Amygdala (tissue), 56 donors: ENCODE measurements at regions not wholly inside any gene's neighbourhood (a gene's known extent, or its start where the extent isn't known, plus 50 kb on each side); places are given as distances from the start of the nearest gene placed in this dataset.

Experiments
- DNase-seq, 56 donors: peaks; one replicate each; lab custom pipeline; 2025; lab: John Stamatoyannopoulos, UW

DNA sequence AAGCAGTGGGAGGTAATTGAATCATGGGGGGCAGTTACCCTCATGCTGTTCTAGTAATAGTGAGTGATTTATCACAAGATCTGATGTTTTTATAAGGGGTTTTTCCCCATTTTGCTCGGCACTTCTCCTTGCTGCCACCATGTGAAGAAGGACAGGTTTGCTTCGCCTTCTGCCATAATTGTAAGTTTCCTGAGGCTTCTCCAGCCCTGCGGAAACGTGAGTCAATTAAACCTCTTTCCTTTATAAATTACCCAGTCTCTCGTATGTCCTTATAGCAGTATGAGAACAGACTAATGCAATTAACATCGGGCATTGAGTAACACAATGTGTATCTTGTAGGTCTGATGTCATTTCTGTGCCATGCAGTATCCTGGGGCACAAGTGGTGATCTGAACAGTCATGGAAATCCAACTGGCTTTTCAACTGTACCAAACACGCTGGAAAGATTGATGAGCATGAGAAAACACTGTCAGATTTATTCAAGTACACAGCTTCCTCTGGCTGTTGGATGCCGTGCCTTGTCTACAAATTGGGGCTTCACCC is 208.6 kb upstream of the KIAA1217 start:
- no peak for DNase-seq

DNA sequence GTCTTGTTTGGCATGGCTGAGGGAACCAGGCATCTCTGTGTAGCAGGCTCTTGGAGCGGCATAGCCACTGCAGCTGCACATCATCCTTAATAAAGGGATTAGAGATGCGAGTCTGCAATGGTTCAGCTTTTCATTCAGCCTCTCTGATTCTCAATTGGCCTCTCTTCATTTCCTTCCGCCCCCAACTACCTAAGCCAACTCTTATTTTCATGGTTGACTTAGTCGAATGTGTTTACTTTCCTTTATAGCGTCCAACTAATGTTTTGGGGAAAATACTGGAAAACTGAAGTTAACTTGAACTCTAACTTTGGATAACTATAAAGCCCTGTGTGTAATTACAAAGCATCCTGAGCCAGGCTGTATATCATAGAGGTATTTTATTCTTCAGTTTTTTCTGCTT is 202.2 kb upstream of the KIAA1217 start:
- DNase-seq = no peak

DNA sequence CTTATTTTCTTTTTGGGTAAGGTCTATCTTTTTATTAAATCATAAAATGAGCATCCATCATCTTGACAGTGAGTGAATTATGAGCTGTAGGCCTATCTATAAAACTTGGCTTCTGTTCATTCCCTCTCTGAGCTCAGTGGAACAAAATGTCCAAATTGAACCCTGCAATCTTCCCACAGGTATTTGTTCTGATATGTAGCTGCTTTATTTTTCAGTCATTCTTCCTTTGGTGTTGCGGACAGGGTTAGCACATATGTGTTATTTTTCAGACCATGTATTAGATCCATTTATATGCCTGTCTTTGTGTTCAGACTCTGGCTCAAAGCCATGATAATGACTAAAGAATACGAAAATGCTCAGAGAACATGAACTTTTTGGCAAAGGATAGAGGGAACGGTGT is 201.6 kb upstream of the KIAA1217 start:
- DNase-seq = no peak

DNA sequence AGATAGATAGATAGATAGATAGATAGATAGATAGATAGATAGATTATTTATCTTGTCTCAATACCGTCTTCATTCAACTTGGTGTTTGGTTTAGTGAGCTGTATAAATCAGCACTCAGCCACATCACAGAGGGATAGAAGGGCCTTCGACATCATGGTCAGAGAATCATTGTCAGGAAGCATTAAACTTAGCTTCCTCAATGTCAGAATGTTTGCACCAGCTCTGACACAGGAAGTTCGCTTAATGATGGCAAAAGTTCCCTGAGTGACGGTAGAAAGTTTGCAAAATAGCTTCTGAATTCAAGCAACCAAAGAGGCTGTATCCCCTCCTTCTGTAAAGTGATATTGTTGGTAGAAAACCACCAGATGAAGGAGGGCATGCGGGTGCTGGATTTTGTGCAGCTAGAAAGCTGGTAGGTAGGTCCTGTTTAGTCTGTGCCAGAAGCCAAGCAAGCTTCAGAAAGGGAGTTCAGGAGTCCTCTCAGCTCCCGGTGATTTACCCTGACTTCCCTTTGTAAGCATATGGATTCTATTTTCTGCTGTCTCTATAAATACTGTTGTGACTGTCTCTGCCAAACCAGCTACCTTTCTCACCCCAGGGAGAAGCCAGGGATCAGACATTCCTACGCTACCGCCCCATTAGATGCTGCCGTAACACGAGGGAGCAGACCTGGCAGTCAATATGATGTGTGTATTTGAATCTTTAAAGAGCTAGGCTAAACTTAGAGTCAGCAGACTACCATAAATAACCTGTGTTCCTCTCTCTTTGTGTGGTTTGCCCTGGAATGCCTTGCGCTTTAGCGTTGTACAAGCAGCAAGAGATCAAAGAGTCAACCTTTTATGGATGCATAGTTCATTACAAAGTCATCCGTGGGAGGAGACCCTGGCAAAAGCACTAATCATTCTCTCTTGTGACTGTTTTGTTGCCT is 200.5 kb upstream of the KIAA1217 start:
- no peak for DNase-seq

DNA sequence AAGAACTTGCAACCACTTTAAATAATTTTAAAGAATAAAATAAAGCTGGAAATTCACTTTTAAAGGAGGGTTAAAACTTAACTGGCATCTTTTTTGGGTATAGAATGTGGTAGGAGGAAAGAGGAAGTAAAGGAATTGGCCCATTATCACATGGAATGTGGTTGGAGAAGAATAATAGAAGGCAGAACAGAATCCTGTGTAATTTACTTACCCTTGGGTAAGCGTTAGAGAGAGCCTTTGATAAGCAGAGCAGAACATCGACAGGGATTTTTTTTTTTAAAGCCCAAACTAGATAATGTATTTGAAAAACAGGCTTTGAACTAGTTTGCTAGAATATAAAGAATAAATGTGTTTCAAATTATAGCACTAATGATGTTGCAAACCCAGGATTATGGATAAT is 199.8 kb upstream of the KIAA1217 start:
- DNase-seq = no peak

DNA sequence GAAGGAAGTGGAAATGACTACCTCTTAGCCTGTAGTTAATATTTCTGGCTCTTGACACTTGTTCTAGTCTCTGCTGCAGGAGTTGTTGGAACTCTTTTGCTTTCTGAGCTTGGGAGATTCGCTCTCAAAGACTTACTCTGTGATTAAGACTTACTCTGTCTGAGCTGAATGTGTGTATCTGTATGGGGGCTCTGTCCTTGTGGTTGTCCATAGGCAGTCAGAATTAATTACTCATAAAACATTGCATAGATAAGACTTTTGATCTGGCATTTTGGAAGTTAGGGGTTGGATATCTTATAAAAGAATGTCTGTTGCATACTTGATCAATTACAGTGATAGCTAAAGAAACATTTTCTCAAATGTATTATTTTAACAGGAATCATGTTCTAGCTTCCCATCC is 199.2 kb upstream of the KIAA1217 start:
- DNase-seq = no peak

DNA sequence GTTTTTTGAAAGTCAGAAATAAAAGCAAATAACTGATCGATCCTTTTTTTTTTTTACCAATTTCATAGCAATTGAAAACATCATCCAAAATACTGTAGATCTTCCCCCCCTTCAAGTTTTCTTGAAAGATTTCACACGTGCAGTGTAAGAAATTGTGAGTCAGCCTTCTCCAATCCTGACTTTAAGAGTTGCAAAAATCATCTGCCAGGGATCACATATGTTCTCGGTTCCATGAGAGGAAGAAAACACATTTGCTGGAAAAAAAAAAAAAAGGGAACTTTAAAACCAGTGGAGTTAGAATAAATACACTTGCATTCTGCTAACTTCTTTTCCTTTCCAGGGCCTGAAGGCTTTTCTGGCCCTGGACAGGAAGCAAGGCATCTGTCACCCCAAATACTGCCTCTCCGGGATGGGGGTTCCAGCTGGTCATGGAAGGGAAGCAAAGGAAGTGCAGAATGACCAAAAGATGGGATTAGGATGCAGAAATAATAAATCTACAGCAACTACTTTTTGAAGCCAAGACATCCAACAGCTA is 198.4 kb upstream of the KIAA1217 start:
- DNase-seq = no peak

DNA sequence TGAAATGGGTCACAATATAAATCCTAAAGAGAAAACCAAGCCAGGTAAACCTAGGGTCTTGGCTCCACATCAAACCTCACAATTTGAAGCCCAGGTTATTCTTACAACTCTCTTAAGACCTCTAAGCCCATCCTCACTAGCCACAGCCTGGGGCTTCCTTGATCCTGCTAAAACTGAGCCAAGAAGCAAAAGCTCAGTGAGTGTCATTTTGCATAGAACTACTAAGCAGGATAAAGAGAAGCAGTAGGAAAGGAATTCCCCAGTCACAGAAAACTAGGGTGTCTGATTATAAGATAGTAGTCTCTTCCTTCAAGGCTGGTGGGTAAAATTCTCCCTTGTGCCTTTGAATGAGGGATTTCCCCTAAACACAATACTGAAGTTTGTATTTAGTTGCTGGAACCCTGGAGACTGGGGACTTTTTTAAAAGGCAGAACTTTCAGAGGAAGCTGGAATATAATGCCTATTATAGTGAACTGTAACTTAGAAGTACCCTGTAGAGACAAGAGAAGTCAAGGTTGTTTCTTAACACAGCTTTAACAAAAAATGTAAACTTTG is 196.6 kb upstream of the KIAA1217 start:
- no peak for DNase-seq

DNA sequence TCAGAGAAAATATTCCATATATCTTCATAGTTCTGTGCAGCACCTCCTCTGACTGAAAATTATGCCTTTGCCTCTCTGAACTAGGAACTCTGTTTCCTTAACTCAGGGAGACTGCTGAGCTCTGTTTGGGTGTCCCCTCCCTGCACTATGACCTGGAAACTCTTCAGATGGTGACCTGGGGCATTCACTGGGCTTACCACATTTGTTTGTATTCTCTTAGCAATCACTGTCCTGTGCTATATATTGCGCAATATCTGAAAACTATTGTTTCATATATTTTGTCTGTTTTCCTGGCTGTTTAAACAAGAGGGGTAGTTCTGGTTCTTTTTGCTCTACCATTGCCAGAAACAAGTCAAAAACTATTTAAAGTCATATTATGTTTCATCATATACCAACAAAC is 181.8 kb upstream of the KIAA1217 start:
- DNase-seq = no peak

DNA sequence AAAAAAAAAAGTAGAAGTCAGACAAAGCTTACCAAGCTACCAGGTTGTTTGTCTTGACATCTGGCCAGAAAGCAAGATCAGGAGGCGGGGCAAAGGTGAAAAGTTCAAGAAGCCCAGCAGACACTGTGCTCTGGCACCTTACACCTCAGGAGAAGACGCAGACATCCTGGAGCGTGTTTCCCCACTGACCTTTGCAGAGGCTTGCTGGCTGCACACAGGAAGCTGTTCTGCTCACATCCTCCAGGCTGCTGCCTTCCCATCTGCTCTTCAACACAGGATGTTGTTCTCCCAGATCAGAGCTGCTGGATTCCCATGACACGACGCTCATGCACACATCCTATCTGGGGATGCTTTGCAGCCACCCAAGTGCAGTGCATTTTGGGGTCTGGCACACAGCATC is 174.4 kb upstream of the KIAA1217 start:
- DNase-seq = no peak

DNA sequence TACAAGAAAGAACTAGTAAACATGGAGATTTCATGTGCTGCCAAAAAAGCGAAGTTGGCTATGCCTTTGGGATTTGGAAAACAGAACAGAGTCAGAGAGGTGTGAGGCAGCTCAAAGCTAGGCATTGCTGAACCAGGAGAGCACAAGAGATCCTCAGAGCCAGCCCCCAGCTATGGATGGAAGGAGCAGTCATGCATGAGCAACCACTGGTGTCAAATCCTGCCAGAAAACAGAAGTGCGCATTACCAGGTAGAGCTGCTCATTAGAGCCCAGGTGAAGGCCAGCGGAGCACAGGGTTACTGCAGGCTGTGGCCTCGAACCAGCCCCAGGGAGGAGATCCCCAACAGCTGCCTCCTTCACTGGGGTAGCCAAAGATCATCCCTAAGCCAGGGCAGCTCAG is 173.2 kb upstream of the KIAA1217 start:
- no peak for DNase-seq

DNA sequence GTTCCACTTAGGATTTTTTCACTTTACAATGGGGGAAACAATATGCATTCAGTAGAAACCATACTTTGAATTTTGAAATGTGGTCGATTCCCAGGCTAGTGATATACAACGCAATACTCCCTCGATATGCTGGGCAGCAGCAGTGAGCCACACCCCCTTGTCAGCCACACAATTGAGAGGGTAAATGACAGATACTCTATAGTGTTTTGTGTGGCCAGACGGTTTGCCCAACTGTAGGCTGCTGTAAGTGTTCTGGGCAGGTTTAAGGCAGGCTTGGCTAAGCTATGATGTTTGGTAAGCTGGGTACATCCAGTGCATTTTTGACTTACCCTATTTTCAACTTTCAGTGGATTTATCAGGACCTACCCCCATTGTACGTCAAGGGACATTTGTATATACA is 169.6 kb upstream of the KIAA1217 start:
- DNase-seq = no peak

DNA sequence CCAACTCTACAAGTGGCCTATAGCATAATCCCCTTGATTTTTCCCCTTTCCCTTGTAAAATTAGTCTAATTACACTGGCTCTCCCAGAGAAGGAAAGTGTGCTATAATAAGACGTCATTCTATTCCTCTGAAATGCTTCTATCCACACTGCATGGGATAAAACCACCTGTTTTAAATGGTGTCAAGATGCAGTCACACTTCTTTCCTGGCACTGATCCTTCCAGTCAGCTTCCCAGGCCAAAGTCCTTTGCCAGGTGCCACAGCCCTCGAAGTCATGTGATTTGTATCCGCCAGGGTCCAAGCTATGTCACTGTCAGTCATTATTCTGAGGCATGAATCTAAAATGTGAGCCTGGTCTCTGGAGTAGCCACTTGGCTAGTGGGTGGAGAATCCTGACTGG is 169.0 kb upstream of the KIAA1217 start:
- no peak for DNase-seq

DNA sequence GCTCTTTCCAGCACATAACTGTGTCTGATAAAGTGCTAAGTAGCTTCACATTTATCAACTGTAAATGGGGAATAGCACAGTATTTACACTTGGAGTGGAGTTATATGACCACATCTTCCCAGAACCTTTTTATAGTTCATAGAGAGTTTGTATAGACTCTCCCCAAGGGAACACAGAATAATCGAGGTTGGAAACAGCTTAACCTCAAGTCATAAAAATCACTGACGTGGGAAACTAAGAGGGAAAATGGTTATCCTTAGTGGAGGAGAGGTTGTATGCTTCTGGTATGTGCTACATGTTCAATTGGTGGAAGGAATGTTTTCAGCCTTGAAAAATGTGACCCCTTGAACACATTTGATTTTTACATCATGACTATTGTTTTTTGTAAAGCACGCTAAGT is 167.9 kb upstream of the KIAA1217 start:
- DNase-seq = no peak

DNA sequence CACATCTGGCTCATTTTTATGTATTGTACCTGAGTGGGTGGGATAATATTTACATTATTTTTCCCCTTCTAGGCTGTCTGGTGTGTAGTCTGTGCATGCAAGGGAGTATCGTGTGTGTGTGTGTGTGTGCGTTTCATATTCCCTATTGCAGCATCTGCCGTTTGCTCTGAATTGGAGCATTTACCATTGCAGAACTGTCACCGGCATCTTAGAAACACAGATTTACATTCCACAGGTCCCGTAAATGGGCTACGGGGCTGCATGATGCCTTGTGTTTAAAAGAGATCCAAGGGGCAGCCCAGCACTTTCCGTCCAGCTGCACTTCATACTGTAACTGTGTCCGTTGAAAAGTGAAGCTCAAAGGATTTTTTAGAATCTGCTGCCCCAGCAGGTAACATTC is 167.1 kb upstream of the KIAA1217 start:
- no peak for DNase-seq

DNA sequence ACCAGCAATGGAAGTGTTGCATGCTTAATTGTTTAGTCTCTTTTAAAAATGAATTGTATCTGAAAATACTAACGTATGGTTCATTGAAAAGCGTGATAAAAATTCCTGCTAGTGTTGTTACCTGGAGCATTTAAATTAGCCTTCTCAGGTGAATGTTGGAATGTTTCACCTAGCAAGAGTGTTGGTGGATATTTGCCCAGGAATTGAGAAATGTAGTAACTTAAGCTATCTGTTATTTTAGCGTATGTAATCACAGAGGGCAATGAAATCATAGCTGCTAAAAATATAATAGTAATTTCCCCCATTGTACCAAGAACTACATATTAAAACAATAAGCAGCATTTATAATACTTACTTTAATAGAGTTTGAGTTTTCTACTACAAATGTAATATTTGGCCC is 166.1 kb upstream of the KIAA1217 start:
- DNase-seq = no peak

DNA sequence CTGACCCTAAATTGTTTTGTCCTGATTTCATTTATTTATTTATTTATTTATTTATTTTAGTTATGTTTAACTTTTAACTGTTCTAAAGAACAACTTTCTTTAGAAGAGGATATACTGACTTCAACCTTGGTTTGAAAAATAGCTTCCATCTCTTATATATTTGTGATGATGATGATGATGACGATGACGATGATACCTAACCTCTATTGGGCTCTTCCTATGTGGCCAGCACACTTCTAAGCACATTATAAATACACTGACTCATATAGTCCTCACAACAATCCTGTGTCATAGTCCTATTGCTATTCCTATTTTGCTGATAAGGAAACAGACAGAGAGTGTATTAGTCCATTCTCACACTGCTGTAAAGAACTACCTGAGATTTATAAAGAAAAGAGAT is 162.9 kb upstream of the KIAA1217 start:
- no peak for DNase-seq

DNA sequence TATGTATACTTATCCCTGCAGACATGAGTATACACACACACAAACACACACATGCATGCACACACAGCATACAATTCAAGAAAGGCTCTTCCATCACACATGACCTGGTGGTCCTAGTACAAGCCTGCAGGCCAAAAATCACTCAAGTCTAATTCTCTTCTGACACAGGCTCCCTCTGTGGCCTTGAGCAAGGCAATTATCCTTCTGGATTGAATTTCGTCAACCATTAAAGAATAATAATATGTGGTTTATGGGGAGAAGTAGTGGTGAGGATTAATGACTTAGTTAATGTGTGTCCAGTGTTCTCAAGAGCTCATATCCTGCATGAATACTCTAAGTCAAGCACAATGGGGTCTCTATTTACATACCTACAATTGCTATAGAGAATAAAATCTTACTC is 161.8 kb upstream of the KIAA1217 start:
- no peak for DNase-seq

DNA sequence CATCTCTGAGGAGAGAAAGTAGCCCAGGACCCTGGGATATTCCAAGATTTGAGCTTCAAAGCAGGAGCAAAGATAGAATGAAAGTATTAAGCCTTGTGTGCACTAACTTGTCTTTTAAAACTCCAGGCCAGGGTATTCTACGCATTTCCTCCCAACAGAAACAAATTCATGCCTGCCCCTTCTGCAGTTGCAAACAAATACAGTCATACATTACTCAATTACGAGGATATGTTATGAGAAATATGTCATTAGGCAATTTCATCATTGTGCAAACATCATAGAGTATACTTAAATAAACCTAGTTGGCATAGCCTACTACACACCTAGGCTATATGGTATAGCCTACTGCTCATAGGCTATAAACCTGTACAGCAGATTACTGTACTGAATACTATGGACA is 154.5 kb upstream of the KIAA1217 start:
- DNase-seq = no peak

DNA sequence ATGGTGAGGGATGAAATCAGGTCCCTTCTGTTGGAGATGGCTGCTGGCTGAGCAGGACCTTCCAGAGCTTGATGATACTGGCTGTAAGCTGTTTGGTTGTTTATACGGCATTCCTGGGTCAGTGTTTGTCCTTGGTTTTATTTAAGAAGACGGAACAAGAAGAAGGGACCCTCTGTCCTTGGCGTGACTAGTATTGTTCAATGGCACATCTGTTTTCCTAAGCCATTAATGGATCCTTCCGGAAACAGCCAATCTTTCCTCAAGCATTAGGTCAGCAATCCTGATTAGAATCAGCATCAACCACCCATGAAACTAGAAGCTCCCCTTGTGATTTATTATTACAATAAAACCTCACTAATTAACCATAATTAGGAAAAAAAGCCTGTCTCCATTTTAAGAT is 128.7 kb upstream of the KIAA1217 start:
- DNase-seq = no peak

DNA sequence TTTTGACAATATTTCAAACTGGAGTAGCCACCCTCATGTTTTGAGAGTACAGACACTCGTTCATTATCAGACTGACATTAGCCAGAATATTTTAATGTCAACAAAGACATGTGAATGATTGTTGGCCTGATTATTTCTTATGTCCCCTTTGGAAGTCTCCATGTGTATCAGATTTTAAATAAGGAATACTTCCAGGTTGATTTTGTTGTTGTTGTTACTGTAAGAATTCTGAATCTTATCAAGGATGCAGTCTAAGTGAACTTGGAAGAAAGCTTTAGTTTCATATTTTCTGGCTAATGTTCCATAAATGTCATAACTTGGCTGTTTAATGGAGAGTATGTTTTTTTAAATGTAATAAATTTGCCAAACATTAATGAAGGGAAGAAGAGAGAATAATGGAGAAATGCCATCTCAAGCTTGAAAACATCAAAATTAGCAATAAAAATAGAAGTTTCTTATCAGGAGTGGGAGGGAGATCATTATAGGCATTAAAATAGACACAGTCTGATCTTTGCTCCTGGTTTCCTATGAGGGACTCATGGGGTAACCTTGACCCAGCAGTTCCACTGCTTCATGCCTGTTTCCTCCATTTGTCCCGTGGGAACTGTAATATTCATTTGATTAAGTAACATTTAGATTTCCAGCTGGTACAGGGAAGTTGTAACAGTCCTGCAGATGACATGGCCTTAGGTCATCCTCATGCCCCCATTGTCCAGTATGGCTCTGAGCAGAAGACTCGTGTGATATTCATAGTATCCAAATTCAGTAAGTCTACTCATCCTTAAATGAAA is 122.4 kb upstream of the KIAA1217 start:
- DNase-seq = no peak
